ENCODE measurements at regions not wholly inside any gene's neighbourhood (a gene's known extent, or its start where the extent isn't known, plus 50 kb on each side); places are given as distances from the start of the nearest gene placed in this dataset.

GRCh38 chr9:126275386-126276001 lies 51.1 kb upstream of the MVB12B start:
- no peak for DNase-seq (ENCODE audit: low read depth)
- TF ChIP-seq CTCF (IDR thresholded peaks at IDR 0.05; ENCODE audit: insufficient read depth, low read depth, low read length, missing control alignments) = no peak
- no peak overlapping the region for H3K4me3 ChIP-seq (ENCODE audit: low read length)

- no peak for DNase-seq (ENCODE audit: low read depth)
- no peak overlapping the region for H3K4me3 ChIP-seq (ENCODE audit: low read length)
- no peak for TF ChIP-seq CTCF (IDR thresholded peaks at IDR 0.05; ENCODE audit: insufficient read depth, low read depth, low read length, missing control alignments)
These were observed 50.4 kb upstream of the MVB12B start for GRCh38 chr9:126276056-126276728.

Data from epithelial cell of esophagus (primary cell).